NB4 (cell line): ENCODE measurements at regions not wholly inside any gene's neighbourhood (a gene's known extent, or its start where the extent isn't known, plus 50 kb on each side); places are given as distances from the start of the nearest gene placed in this dataset.

Source experiments
- DNase-seq: peaks from one replicate; pipeline ENCODE4 v3.0.0; 2010; ENCODE audit warnings: low read depth
- H3K4me3 ChIP-seq: one replicate; pipeline ENCODE4 v1.5.1; 2011; ENCODE audit warnings: mild to moderate bottlenecking, low read depth, low read length, moderate library complexity
- MAX ChIP-seq: IDR thresholded peaks from 2 replicates; pipeline ENCODE4 v1.6.1; 2011; ENCODE audit warnings: low read depth, low read length
- MYC ChIP-seq: IDR thresholded peaks from 2 replicates; pipeline ENCODE4 v1.6.1; 2011; ENCODE audit warnings: low read depth, low read length
- POLR2A ChIP-seq: IDR thresholded peaks from 2 replicates; pipeline ENCODE4 v1.6.1; 2011; ENCODE audit warnings: mild to moderate bottlenecking; ENCODE audit not compliant: insufficient read length; ENCODE audit errors: extremely low read depth
- TF ChIP-seq, protein P1 (sequence below): IDR thresholded peaks from one replicate; pipeline ENCODE4 v1.5.1; 2012; ENCODE audit warnings: low read depth, low read length

DNA sequence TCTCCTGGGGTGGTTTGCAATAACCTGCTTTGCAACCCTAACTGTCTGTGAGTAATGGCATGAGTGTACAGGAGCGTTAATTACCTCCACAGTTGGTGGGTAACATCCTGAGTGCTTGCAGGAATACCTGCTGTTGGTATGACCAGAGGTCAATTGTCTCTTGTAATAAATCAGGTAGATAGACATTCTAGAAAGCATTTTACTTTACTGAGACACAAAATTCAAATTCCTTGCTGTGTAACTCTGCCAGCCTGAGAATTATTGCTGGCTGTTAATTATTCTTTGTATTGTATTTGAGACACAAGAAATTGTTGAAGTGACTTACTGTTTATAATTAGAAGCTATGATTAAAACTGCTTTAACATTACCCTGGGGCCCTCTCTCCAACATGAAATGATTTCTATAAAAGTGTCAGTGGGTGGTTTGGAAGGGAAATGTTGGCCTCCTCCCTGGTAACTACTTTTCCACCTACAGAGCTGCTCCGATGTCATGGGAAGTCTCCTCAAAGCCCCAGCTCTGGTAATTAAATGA lies 150.8 kb upstream of the ADCY2 start:
- H3K4me3 ChIP-seq, result no peak overlapping the region
- no peak for DNase-seq
- TF ChIP-seq, protein P1, sequence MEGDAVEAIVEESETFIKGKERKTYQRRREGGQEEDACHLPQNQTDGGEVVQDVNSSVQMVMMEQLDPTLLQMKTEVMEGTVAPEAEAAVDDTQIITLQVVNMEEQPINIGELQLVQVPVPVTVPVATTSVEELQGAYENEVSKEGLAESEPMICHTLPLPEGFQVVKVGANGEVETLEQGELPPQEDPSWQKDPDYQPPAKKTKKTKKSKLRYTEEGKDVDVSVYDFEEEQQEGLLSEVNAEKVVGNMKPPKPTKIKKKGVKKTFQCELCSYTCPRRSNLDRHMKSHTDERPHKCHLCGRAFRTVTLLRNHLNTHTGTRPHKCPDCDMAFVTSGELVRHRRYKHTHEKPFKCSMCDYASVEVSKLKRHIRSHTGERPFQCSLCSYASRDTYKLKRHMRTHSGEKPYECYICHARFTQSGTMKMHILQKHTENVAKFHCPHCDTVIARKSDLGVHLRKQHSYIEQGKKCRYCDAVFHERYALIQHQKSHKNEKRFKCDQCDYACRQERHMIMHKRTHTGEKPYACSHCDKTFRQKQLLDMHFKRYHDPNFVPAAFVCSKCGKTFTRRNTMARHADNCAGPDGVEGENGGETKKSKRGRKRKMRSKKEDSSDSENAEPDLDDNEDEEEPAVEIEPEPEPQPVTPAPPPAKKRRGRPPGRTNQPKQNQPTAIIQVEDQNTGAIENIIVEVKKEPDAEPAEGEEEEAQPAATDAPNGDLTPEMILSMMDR, result no peak
- TF ChIP-seq MYC, result no peak
- TF ChIP-seq MAX, result no peak
- TF ChIP-seq POLR2A, result no peak

DNA sequence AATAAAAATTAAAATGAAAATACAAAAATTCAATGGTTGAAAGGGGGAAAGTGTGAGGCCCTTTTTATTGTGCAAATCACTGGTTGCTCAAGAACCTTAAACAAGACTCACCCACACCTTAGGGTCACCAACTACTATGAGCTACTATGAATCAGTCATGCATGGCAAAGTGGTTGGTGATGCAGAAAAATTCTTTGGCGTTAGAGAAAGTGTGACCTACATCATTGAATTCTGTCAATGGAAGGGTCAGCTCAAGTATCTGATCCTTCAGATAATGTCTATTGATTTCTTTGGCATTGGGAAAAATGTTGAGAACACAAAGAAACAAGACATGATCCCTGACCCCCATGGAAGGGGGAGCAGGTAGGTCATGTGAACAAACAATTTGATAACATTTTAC lies 149.7 kb upstream of the ADCY2 start:
- TF ChIP-seq POLR2A (no peak), MAX (no peak), MYC (no peak)
- TF ChIP-seq, protein P1, result no peak
- no peak overlapping the region for H3K4me3 ChIP-seq
- no peak for DNase-seq

DNA sequence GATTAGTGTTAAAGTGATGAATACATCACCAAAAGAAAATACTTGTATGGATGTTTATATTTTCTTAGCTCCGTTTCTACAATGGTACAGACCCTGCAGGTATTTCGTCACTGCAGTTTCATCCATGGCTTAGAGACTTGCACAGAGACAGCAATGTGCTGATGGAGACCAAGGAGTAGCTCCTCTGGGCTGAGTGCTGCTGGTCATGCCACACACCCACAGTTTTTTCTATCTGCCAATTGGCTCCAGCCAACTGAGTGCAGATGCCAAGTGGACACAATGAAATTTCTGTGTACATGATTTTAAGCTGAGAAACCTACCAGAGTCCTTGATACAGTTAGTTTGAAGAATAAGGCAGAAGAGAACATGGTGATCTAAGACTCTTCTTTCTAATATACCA lies 145.9 kb upstream of the ADCY2 start:
- DNase-seq, result peak; percentile 6
- H3K4me3 ChIP-seq, result no peak overlapping the region
- no peak for TF ChIP-seq MYC
- TF ChIP-seq, protein P1, result no peak
- TF ChIP-seq POLR2A, result no peak
- no peak for TF ChIP-seq MAX

GRCh38 chr5:7250611-7251010 lies 145.3 kb upstream of the ADCY2 start:
- TF ChIP-seq MAX (no peak), MYC (no peak), POLR2A (no peak)
- TF ChIP-seq, protein P1, result no peak
- DNase-seq, result peak; percentile 51
- peak overlapping the region; percentile 35 for H3K4me3 ChIP-seq

GRCh38 chr5:7251132-7251531 lies 144.8 kb upstream of the ADCY2 start:
- peak; percentile 79 for DNase-seq
- H3K4me3 ChIP-seq, result peak overlapping the region; percentile 35
- TF ChIP-seq MAX, result peak; percentile 26; the same call in 1 of the 2 replicates
- TF ChIP-seq POLR2A, result no peak
- 0 out of 2 replicates have a peak, but pooled peaks have one; percentile 31 for TF ChIP-seq MYC
- TF ChIP-seq, protein P1, result no peak

DNA sequence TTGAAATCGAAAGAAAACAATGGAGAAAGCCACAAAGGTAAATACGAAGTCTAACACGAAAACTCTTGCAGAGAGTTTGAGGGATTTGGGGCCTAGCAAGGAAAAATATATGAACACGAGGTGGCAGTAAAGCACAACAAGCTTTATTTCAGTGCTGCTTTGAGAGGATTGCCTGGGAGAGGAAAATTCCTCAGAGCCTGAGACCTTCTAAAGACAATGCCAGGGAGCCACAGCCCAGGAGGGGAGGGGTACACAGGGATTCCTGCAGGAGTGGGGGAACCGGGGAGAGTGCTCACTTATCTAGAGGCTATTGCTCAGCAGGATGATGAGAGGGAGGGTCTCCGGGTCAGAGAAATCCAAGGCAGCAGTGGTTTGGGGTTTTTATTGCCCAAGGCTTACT lies 134.9 kb upstream of the ADCY2 start:
- DNase-seq, result peak; percentile 54
- H3K4me3 ChIP-seq, result no peak overlapping the region
- TF ChIP-seq, protein P1, result peak; percentile 52
- TF ChIP-seq MAX, result peak; percentile 65
- no peak for TF ChIP-seq MYC
- TF ChIP-seq POLR2A, result no peak
